Kidney tubule cell (primary cell): ENCODE measurements at regions not wholly inside any gene's neighbourhood (a gene's known extent, or its start where the extent isn't known, plus 50 kb on each side); places are given as distances from the start of the nearest gene placed in this dataset.

Source experiments
- DNase-seq: peaks from one replicate; pipeline ENCODE4 v3.0.0-alpha.2; 2018; ENCODE audit warnings: low spot score

DNA sequence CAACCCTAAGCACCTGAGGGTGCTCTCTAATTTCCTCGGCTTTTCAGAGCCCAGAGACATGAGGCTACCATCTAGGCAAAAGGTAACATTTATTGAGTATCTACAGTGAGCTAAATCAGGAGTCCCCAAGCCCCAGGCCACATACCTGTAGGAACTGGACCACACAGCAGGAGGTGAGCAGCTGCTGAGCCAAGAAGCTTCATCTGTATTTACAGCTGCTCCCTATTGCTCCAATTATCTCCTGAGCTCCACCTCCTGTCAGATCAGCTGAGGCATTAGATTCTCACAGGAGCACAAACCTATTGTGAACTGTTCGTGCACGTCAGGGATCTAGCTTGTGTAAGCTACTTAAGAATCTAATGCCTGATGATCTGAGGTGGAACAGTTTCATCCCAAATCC is 70.2 kb downstream of the RND3 start:
- DNase-seq = no peak

DNA sequence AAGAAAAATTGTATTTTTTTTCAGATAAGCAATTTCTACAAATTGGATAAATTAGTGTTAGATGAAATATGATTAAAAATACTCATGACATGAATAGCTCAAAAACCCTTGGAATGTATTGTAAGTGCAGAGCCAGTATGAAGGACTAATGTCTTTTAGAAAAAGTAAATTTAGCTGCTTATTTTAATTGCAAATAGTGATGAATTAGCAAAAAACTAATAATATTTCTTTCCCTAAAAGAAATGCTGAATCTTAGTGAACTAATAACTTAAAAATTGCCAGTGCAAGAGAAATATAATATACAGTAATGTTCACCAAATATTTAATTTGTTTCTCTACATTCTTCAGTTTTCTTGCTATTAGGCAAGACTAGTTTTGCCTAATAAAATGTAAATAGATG is 72.4 kb downstream of the RND3 start:
- no peak for DNase-seq

DNA sequence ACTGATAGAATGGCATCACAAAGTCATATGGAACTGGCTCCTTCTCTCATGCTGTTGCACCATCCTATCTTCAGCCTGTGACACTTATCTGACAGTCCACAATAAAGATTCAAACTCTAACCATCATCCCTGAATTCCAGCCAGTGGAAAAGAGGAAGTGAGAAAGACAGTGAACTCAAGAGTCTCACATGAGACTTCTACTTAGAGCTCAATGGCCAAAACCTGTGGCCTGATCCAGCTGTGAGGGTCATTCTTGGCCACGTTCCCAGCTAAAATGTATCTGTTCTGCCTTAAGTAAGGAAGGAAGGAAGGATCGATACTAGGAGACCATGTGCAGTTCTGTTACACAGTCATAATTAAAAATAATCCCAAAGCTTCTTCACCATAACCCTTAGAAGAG is 73.6 kb downstream of the RND3 start:
- no peak for DNase-seq

DNA sequence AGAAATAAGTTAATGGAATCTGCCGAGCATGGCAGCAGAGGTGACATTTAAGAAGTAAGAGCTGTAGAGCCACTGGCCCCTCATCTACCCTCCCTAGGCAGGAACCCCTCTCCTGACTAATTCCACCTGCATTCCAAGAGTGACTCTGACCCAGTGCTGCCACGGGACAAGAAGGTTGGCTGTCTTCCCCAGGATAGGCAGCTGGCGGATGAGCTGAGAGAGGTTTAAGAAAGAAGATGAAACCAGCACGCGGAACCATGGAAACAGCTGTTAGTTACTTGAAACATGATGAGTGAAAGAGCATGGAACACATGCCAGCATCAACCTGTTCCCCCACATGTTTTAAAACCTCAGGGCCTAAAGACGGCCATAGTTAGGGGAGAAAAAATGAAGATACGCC is 74.1 kb downstream of the RND3 start:
- DNase-seq = peak; percentile 62

DNA sequence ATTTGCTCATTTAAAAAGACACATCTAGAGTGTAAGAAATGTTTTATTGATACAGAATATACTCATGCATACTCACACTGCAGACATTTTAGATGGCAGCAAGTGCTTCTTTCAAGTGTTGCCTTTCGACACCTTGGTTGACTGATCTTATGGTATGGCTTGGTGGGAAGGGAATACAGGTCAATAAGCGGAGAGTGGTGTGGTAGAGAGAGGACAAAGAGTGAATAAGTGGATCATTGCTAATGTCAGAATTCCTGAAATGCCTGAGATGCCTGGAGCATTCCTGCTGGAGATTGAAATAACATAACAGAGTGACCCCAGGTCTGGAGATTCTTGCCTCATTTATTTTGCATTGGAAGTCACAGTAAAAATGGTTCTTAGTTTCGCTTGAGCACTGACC is 76.7 kb downstream of the RND3 start:
- DNase-seq = peak; percentile 97

DNA sequence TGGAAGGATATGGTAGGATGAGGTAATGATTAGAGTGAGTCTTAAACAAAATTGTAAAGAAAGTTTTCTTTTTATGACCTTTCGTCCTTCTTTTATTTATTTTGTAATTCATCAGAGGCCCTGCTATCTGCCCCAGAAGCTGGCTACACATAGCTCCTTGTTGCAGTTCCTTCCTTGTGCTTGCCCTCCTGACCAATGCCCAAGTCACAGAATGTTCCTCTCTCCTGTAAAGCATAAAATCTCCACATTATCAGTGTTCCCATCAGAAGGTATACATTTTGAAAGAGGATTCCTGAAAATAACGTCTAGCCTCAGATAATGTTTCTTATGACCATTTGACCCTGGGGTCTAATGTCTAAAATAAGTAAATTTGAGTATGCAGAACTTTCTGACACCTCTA is 78.3 kb downstream of the RND3 start:
- DNase-seq = no peak

DNA sequence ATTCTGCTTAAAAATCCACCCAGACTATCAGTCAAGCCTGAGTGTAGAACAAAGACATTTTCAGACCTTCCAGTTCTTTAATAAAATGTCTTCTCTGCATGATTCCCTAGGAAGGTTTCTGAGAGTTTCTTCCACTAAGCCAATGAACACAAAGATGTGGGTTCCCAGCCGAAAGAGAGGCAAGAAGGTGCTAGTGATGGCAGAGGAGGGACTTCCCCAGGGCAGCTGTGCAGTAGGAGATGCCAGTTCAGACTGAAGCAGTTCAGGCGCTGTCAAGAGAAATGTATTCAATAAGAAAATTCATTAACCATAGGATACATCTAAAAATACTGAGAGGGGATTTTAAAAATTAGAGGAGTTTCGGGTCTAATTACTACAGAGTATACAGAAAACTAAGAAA is 83.3 kb downstream of the RND3 start:
- DNase-seq = no peak

DNA sequence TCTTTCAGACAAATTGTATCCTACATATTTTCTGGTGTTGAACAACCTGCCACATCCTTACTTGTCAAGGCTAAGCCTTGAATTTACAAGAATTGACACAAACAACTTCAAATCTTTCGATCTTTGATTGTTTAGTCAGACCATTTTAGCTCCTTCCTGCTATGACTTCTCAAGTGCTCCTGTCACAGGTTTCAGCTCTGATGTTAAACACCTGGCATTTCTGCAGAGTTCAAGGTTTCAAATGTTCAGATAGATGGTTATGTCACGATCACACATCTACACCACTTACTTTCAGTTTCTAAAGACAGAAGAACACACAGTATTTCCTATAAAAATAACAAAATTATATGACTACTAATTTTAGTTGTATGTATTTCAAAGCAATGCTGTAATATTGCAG is 84.0 kb downstream of the RND3 start:
- peak; percentile 18 for DNase-seq

DNA sequence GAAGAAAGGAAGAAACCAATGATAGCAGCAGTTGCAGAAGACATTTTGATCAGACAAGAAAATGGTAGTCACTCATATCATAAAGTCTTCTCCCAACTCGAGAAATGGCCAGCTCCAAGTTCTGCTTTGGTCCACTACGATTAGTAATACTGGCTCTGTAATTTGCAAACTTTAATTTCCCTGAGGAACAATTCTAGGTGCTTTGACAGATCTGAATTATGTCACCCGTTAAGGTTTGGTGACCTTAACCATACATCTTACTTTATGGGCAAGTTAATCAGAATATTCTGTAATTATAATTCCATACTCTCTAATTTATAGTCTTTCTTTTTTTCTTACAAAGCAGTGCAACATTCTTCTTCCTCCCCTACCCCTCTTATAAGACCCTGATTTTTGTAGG is 84.5 kb downstream of the RND3 start:
- DNase-seq = no peak

DNA sequence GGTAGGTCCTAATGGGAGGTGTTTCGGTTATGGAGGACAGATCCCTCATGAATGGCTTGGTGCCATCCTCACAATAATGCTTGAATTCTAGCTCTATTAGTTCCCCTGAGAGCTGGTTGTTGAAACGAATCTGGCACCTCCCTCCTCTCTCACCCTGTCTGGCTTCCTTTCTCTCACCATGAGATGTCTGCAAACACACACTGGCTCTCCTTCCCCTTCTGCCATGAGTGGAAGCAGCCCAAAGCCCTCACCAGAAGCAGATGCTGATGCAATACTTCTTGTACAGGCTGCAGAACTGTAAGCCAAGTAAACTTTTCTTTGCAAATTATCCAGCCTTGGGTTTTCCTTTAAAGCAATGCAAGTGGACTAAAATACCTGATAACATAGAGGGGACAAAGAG is 86.6 kb downstream of the RND3 start:
- DNase-seq = no peak

DNA sequence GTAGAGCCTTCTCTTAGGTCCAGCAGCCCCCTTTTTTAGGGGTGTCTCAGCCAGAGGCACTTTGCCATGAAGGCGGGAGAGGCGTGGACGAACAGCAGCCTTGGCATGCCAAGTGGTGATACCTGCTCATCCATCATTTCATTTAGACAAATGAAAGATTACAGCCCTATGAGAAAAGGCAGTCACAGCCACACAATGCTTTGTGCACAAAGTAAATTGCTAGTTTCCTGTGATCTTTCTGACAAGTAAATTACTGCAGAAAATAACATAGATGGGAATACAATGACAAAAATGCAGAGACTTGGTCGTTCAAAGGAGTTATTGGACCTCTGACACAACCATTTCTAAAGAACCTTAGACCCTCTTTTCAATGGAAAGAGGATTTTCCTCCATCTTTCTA is 94.9 kb downstream of the RND3 start:
- DNase-seq = no peak

DNA sequence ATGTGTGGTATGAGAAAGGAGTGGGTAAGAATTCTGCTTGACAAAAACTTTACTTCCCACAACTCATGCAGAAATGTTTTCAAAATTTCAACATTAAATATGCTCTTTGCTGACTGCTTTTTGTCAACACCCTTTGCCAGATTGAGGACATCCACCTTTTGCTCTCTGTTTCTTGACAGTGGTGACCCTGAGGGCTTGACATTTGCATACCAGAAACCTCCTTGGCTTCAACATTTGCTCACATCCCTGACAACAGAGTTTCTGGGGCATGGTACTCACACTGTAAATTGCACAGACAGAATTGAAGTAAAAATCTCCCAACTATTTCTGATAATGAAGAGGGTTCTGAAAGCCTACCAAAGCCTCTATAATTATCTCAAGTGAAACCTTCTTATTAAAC is 95.7 kb downstream of the RND3 start:
- no peak for DNase-seq

DNA sequence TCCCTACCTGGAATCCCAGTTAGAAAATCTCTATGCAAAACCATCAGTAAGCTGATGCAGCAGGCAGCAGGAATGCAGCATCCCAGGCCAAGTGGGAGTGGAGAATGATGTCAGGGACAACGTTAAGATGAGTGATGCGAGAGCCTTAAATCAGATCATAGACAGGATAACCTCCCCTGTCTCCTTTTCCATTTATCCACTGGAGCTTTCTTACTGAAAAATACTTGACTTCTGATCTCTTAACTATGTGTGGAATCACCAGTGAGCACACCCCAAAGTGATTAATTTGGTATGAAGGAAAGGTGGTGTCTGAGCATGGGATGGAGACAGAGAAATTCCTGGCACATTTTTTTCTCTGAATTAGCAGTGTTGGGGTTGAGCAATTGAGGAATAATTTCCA is 98.0 kb downstream of the RND3 start:
- no peak for DNase-seq

DNA sequence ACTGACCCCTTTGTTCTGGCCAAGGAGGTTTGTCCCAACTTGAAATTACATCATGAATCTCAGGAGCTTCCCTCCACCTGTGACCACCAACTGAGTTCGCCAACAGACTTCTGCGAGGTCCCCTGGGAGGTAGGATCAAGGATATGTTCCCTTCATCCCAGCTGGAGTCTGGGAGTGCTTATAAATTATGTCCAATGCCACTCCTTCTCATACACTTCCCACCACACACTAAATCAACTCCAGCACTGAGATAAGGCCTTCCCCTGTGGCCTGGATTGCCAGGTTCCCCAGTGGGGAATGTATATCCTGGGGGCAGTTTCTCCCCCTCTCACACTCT is 99.2 kb downstream of the RND3 start:
- no peak for DNase-seq

DNA sequence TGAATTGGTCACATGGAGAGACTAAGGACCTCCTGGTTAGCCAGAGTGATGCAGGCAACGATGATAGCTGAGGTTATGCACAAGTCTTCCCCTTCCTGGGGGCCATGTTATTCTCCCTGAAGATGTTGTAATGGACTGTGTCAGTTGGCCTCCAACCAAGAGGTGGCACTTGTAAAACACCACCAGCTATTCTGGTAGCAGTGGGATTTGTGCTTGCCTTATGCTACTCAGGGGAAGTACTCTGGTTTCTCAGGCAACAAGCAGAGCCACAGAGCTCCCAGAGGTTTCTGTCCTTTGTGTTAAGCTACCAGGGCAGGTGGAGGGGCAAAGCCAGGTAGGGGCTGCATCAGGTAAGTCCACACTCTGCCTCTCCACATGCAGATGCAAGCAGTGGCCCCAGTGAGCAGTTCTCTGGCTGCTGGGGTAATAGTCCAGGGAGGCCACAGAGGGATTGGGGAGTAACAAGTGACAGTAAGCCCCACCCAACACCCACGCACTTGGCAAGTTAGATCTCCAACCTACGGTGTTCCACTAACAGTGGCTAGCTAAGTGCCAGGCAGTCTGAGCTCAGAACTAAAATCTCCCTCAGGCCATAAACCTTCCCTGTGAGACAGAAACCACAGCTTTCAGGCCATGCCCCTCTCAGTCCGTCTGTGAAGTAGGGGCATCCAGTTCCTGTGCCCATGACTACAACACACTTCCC is 99.7 kb downstream of the RND3 start:
- DNase-seq = no peak

DNA sequence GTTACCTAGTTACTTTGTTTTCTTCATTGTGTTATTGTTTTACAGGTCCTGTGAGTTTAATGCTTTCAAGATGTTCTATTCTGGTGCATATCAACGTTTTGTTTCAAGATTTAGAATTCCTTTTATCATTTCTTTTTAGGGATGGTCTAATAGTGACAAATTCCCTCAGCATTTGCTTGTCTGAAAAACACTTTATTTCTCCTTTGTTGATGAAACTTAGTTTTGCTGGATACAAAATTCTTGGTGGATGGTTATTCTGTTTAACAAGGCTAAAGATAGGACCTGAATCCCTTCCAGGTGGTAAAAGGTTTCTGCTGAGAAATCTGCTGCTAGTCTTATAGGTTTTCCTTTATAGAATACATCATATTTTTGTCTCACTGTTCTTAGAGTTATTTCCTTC is 102.3 kb downstream of the RND3 start:
- no peak for DNase-seq

DNA sequence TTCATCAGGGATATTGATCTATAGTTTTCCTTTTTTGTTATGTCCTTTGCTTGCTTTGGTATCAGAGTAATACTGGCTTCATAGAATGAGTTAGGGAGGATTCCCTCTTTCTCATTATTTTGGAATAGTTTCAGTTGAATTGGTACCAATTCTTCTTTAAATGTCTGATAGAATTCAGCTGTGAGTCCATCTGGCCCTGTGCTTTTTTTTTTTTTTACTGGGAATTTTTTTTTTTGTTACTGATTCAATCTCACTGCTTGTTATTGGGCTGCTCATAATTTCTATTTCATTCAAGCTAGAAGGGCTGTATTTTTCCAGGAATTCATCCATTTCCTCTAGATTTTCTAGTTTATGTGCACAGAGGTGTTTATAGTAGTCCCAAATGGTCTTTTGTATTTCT is 103.9 kb downstream of the RND3 start:
- DNase-seq = no peak

DNA sequence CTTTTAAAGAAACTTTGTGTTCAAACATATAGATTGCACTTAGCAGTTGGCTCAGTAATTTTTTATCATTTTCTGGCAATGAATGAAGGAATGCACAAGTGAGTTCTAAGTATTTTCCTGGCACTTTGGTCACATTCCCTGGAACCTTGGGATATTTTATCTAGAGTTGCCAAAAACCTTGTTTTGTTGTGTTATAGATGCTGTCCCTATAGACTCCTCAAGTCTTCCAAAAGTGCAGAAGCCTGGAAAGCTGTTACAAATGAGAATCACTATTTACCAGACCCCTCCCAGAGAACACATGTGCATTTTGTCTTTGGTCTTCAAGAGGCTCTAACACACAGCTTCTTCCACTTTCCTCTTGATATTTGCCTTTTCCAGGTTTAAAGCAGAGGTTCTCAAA is 108.3 kb downstream of the RND3 start:
- no peak for DNase-seq

DNA sequence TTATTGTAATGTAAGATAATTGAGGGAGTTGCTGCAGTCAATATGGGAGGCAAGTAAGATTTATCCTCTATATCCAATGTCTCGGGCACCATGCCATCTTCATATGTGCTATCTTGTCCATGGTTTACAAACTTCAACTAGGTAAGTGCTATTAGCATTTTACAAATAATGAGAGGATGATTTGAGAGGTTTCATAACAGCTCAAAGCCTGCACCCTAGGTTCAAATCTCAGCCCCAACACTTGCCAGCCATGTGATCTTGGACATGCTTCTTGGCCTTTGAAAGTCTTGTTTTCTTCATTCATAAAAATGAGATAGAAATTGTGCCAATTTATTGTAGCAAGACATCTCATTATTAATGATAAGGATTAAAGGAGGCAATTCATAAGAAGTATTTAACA is 108.8 kb downstream of the RND3 start:
- no peak for DNase-seq

DNA sequence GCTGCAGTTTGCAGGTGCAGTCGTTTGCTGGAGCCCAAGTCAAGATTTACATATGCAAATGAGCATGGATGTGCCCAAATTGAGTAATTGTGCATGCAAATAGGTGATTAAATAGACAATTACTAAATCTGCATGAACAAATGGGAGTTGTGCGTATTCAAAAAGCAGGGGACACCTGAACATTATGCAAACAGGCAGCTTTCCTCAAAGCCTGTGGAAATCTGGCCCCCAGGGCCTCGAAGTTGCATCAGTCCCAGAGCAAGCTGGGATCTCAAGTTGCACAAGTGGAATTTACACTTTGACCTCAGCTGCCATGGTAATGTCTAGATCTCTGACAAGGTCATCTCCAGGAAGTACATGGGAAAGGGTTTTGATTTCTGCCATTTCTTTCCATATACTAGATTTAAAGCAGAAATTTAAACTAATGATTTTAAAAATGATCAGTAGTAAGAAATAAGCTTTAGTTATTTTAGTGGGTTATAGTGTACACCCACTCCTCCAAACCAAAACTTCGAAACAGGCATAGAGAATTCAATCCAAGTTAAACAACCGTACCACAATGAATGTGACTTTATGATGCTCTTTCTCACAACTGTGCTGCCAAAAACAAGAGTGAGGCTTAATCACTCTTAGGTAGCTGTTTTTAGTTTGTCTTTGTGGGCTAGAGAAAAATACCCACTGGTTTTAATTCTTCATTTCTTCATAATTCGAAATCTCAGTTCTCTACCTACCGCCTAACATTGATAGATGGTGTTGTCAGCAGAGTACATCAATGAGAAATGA is 110.7 kb downstream of the RND3 start:
- DNase-seq = peak; percentile 12

DNA sequence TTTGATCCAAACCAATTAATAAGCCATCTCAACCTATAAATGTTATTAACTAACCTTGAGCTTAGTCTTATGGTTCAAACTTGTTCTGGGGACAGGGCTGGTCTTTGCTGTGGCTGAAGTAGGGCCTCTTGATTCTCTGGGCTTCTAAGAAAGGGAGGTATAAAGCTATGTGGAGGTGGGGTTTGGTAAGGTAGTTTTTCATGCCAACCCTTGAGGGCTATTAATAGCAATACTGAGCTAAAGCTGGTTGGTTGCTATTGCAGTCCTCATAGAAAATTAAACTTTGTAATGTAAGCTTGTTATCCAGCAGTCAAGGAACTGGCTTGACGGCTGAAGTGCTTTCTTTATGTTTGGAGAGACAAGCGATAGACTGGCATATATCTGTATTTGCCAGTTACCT is 112.1 kb downstream of the RND3 start:
- DNase-seq = no peak

DNA sequence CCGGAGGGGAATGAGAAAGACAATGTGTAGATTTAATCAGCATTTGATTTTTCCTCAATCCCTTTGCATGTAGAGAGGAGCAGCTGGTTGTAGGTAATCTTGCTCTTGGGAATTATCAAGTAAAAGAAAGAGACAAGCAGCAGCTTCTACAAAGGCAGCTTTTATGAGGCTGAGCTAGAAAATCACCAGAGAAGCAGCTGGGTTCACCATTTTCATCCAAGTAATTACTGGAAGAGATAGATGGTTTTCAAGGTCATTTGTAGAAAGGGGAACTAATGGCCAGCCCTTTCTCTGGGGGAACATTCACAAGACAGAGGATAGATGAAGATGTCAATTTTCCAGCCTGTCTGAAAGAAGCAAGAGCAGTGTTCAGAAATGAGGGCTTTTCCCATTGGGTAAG is 113.0 kb downstream of the RND3 start:
- DNase-seq = no peak

DNA sequence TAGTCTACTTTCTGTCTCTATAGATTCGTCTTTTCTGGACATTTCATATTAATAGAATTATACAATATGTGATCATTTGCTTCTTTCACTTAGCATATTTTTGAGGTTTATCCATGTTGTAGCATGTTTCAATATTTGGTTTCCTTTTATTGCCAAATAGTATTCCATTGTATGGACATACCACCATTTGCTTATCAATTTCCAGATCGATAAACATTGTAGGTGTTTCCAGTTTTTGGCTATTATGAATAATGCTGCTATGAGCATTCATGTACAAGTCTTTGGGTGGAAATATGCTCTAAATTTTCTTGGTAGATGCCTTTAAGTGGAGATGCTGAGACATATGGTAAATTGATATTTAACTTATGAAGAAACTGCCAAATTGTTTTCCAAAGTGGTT is 114.1 kb downstream of the RND3 start:
- no peak for DNase-seq
